Nephron progenitor cell (in vitro differentiated cells): ENCODE measurements at regions not wholly inside any gene's neighbourhood (a gene's known extent, or its start where the extent isn't known, plus 50 kb on each side); places are given as distances from the start of the nearest gene placed in this dataset.

ENCODE experiments used
- DNase-seq: peaks from one replicate; pipeline ENCODE4 v3.0.0; 2021
- H3K27ac Mint-ChIP-seq: 2 replicates; pipeline ENCODE4 v1.8.0; 2021; ENCODE audit warnings: mild to moderate bottlenecking, moderate library complexity, mixed read lengths
- H3K27me3 Mint-ChIP-seq: 2 replicates; pipeline ENCODE4 v1.8.0; 2021; ENCODE audit warnings: mild to moderate bottlenecking, low read depth, mixed read lengths; ENCODE audit not compliant: poor library complexity
- H3K36me3 Mint-ChIP-seq: 2 replicates; pipeline ENCODE4 v1.8.0; 2021; ENCODE audit warnings: low read depth, mixed read lengths
- H3K4me1 Mint-ChIP-seq: 2 replicates; pipeline ENCODE4 v1.8.0; 2021; ENCODE audit warnings: mixed read lengths
- H3K4me3 Mint-ChIP-seq: 2 replicates; pipeline ENCODE4 v1.8.0; 2021; ENCODE audit warnings: mild to moderate bottlenecking, moderate library complexity, mixed read lengths
- H3K9me3 Mint-ChIP-seq: 2 replicates; pipeline ENCODE4 v1.8.0; 2021; ENCODE audit warnings: mild to moderate bottlenecking, moderate library complexity, mixed read lengths
- CTCF ChIP-seq: fragments of 200-600 bp; sonication (generic); IDR thresholded peaks from 2 replicates; pipeline ENCODE4 v1.5.0; 2021; ENCODE audit warnings: antibody characterized with exemption

- H3K4me1 Mint-ChIP-seq = no peaks in the 10 kb centered on the region
- H3K4me3 Mint-ChIP-seq = no peak overlapping the region
- peaks cover 6% of the 10 kb centered on the region for H3K27me3 Mint-ChIP-seq
- no peak for DNase-seq
- H3K27ac Mint-ChIP-seq = no peak overlapping the region
- H3K36me3 Mint-ChIP-seq = no peaks in the 10 kb centered on the region
- TF ChIP-seq CTCF = no peak
- H3K9me3 Mint-ChIP-seq = peaks cover 7% of the 10 kb centered on the region
These were observed 85.7 kb upstream of the DOK5 start for GRCh38 chr20:54389596-54390280.

GRCh38 chr20:54397292-54398140 is 77.9 kb upstream of the DOK5 start:
- Mint-ChIP-seq H3K4me1 (no peaks in the 10 kb centered on the region), H3K36me3 (no peaks in the 10 kb centered on the region)
- no peak for TF ChIP-seq CTCF

GRCh38 chr20:54398814-54399213 is 76.6 kb upstream of the DOK5 start:
- Mint-ChIP-seq H3K4me1 (no peaks in the 10 kb centered on the region), H3K27ac (no peak overlapping the region), H3K4me3 (no peak overlapping the region), H3K9me3 (no peaks in the 10 kb centered on the region), H3K36me3 (no peaks in the 10 kb centered on the region), H3K27me3 (no peaks in the 10 kb centered on the region)
- DNase-seq = no peak
- TF ChIP-seq CTCF = no peak

More at GRCh38 chr20:54397292-54398140, 77.9 kb upstream of the DOK5 start:
- H3K27ac Mint-ChIP-seq = no peak overlapping the region
- H3K27me3 Mint-ChIP-seq = no peaks in the 10 kb centered on the region
- DNase-seq = no peak
- H3K4me3 Mint-ChIP-seq = no peak overlapping the region
- peaks cover 4% of the 10 kb centered on the region for H3K9me3 Mint-ChIP-seq

GRCh38 chr20:54405540-54405939 is 69.9 kb upstream of the DOK5 start:
- no peaks in the 10 kb centered on the region for H3K9me3 Mint-ChIP-seq
- no peaks in the 10 kb centered on the region for H3K4me1 Mint-ChIP-seq
- no peak for DNase-seq
- no peaks in the 10 kb centered on the region for H3K36me3 Mint-ChIP-seq
- peaks cover 3% of the 10 kb centered on the region for H3K27me3 Mint-ChIP-seq
- H3K27ac Mint-ChIP-seq = no peak overlapping the region
- TF ChIP-seq CTCF = no peak
- H3K4me3 Mint-ChIP-seq = no peak overlapping the region

GRCh38 chr20:54407459-54407858 is 67.9 kb upstream of the DOK5 start:
- Mint-ChIP-seq H3K36me3 (no peaks in the 10 kb centered on the region), H3K27me3 (peaks cover 3% of the 10 kb centered on the region)

More at GRCh38 chr20:54407459-54407858, 67.9 kb upstream of the DOK5 start:
- H3K4me1 Mint-ChIP-seq = no peaks in the 10 kb centered on the region
- H3K9me3 Mint-ChIP-seq = no peaks in the 10 kb centered on the region
- H3K27ac Mint-ChIP-seq = no peak overlapping the region
- no peak for TF ChIP-seq CTCF
- no peak for DNase-seq
- no peak overlapping the region for H3K4me3 Mint-ChIP-seq
